HL-60 (cell line): ENCODE measurements at regions not wholly inside any gene's neighbourhood (a gene's known extent, or its start where the extent isn't known, plus 50 kb on each side); places are given as distances from the start of the nearest gene placed in this dataset.

Experiments used
- DNase-seq, 2 experiments: peaks; one replicate each; pipeline ENCODE4 v3.0.0-alpha.2; 2010 to 2020; ENCODE audit warnings: low read depth in 1 of 2, low spot score in 1 of 2
- H3K27ac ChIP-seq: fragments of 250-450 bp; sonication (Bioruptor Pico); replicated peaks from 2 replicates; pipeline ENCODE4 v1.5.1; 2020; ENCODE audit warnings: mild to moderate bottlenecking, moderate library complexity
- H3K27me3 ChIP-seq: fragments of 250-450 bp; sonication (Bioruptor Pico); 2 replicates; pipeline ENCODE4 v1.5.1; 2021; ENCODE audit warnings: mild to moderate bottlenecking, moderate library complexity; ENCODE audit not compliant: insufficient read depth, poor library complexity, severe bottlenecking
- H3K4me3 ChIP-seq: replicated peaks from 2 replicates; pipeline ENCODE4 v1.5.1; 2011; ENCODE audit warnings: mild to moderate bottlenecking, control low read depth, low read length; ENCODE audit not compliant: insufficient read depth
- GABPA ChIP-seq: IDR thresholded peaks from 2 replicates; pipeline ENCODE4 v1.6.1; 2012; ENCODE audit warnings: low read depth
- POLR2AphosphoS5 ChIP-seq: IDR thresholded peaks from 2 replicates; pipeline ENCODE4 v1.6.1; 2012; ENCODE audit warnings: low read depth
- SPI1 ChIP-seq: IDR thresholded peaks from 2 replicates; pipeline ENCODE4 v1.6.1; 2012; ENCODE audit warnings: low read depth, mild to moderate bottlenecking, borderline replicate concordance
- TF ChIP-seq, protein P1 (sequence below): IDR thresholded peaks from one replicate; pipeline ENCODE4 v1.5.1; 2011; ENCODE audit warnings: low read length, control low read depth, inconsistent platforms; ENCODE audit not compliant: insufficient read depth
- TF ChIP-seq, protein P2 (sequence below): IDR thresholded peaks from 2 replicates; pipeline ENCODE4 v1.6.1; 2012; ENCODE audit warnings: low read depth; ENCODE audit not compliant: insufficient replicate concordance

DNA sequence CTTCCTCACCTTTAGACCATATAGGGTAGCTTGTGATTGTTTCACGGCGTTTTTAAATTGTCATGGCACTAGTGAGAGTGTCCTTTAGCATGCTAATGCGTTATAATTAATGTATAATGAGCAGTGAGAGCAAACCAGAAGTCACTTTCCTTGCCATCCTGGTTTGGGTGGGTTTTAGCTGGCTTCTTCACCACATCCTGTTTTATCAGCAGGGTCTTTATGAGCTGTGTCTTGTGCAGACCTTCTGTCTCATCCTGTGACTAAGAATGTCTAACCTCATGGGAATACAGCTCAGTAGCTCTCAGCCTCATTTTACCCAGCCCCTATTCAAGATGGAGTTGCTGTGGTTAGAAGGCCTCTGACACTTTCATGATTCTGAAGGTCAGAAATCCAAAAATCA, 370.9 kb upstream of the RBFOX1 start:
- Histone ChIP-seq H3K27me3 (no peaks in the 10 kb centered on the region), H3K27ac (no peak overlapping the region), H3K4me3 (no peak overlapping the region)
- TF ChIP-seq POLR2AphosphoS5 (no peak), SPI1 (no peak), GABPA (no peak)
- TF ChIP-seq, protein P1, sequence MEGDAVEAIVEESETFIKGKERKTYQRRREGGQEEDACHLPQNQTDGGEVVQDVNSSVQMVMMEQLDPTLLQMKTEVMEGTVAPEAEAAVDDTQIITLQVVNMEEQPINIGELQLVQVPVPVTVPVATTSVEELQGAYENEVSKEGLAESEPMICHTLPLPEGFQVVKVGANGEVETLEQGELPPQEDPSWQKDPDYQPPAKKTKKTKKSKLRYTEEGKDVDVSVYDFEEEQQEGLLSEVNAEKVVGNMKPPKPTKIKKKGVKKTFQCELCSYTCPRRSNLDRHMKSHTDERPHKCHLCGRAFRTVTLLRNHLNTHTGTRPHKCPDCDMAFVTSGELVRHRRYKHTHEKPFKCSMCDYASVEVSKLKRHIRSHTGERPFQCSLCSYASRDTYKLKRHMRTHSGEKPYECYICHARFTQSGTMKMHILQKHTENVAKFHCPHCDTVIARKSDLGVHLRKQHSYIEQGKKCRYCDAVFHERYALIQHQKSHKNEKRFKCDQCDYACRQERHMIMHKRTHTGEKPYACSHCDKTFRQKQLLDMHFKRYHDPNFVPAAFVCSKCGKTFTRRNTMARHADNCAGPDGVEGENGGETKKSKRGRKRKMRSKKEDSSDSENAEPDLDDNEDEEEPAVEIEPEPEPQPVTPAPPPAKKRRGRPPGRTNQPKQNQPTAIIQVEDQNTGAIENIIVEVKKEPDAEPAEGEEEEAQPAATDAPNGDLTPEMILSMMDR, result no peak
- TF ChIP-seq, protein P2, sequence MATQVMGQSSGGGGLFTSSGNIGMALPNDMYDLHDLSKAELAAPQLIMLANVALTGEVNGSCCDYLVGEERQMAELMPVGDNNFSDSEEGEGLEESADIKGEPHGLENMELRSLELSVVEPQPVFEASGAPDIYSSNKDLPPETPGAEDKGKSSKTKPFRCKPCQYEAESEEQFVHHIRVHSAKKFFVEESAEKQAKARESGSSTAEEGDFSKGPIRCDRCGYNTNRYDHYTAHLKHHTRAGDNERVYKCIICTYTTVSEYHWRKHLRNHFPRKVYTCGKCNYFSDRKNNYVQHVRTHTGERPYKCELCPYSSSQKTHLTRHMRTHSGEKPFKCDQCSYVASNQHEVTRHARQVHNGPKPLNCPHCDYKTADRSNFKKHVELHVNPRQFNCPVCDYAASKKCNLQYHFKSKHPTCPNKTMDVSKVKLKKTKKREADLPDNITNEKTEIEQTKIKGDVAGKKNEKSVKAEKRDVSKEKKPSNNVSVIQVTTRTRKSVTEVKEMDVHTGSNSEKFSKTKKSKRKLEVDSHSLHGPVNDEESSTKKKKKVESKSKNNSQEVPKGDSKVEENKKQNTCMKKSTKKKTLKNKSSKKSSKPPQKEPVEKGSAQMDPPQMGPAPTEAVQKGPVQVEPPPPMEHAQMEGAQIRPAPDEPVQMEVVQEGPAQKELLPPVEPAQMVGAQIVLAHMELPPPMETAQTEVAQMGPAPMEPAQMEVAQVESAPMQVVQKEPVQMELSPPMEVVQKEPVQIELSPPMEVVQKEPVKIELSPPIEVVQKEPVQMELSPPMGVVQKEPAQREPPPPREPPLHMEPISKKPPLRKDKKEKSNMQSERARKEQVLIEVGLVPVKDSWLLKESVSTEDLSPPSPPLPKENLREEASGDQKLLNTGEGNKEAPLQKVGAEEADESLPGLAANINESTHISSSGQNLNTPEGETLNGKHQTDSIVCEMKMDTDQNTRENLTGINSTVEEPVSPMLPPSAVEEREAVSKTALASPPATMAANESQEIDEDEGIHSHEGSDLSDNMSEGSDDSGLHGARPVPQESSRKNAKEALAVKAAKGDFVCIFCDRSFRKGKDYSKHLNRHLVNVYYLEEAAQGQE, result no peak
- DNase-seq, result no peak

DNA sequence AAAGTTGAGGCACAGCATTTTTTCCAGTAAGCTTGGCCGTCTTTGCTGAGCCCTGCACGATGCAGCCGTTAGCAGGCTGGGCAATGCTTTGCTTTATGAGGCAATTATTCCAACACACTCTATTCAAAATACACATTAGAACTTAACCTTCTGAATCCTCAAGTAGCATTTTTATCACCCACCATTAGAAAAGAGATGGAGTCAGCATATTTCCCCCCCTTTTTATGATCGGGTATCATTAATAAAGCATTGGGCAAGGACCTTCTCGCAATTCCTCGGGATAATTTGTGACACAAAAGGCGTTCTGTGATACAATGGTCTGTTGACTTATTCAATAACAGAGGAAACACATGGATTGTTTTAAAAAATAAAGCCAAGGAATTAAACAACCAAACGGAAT, 374.5 kb upstream of the RBFOX1 start:
- no peak overlapping the region for H3K27ac ChIP-seq
- H3K4me3 ChIP-seq, result no peak overlapping the region
- no peak for DNase-seq
- no peak for TF ChIP-seq POLR2AphosphoS5
- H3K27me3 ChIP-seq, result no peaks in the 10 kb centered on the region

DNA sequence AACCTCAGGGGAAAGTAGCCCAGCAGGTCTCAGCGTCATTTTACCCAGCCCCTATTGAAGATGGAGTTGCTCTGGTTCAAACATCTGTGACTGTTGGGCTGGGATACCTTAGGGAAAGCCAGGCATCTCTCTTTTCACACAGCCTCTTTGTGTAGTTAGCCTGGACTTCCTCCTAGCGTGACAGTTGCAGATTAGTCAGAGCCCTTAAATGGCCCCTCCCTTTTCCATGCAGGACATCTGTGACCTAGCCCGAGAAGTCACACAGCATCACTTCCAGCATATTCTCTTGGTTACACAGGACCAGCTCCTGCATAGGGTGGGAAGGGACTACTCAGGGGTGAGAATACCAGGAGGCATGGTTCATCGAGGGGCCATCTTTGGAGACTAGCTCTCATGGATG, 375.0 kb upstream of the RBFOX1 start:
- no peak for TF ChIP-seq SPI1
- Histone ChIP-seq H3K27me3 (no peaks in the 10 kb centered on the region), H3K4me3 (no peak overlapping the region), H3K27ac (no peak overlapping the region)
- DNase-seq, result no peak

DNA sequence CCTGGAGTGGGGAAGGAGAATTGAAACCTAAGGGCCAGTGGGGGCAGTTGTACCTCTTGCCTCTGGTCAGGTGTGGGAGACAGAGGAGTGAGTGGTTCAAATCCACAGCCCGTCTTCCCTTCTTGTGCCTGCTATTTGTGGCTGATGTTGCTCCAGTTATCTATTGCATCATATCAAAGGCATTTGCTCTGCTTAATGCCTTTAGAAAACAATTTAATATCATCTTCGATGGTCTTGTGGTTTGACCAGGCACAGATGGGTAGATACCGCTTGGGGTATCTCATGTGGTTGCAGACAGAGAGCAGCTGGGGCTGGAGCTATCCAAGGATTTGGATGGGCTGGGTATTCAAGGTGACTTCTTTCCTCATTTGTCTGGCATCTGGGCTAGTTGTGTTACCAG, 376.1 kb upstream of the RBFOX1 start:
- H3K4me3 ChIP-seq, result no peak overlapping the region
- TF ChIP-seq, protein P1, result no peak
- no peak for TF ChIP-seq SPI1
- TF ChIP-seq GABPA, result no peak
- TF ChIP-seq, protein P2, result no peak
- TF ChIP-seq POLR2AphosphoS5, result no peak
- H3K27ac ChIP-seq, result no peak overlapping the region
- no peak for DNase-seq
- no peaks in the 10 kb centered on the region for H3K27me3 ChIP-seq

DNA sequence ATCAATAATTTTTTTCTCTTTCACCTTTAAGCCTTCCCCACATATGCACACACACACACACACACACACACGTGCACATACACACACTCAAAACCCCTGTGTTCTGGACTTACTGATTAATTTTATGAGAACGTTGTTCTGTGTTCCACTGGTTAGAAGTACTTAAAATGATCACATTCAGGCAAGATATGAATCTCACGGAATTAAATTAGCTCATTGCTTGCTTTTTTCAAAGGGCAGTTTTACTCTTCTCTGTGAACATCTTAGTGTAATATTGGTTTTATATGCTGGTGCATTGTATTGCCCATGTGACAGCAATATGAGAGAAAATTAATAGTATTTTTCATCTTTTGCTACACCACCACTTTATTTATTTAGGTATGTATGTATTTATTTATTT, 377.3 kb upstream of the RBFOX1 start:
- Histone ChIP-seq H3K4me3 (no peak overlapping the region), H3K27ac (no peak overlapping the region), H3K27me3 (no peaks in the 10 kb centered on the region)
- no peak for DNase-seq
- TF ChIP-seq SPI1 (no peak), GABPA (no peak)
- TF ChIP-seq, protein P2, result no peak
- TF ChIP-seq, protein P1, result no peak
